H54 (cell line): ENCODE measurements at regions not wholly inside any gene's neighbourhood (a gene's known extent, or its start where the extent isn't known, plus 50 kb on each side); places are given as distances from the start of the nearest gene placed in this dataset.

ENCODE experiments used
- DNase-seq: peaks from one replicate; pipeline ENCODE4 v3.0.0; 2011; ENCODE audit warnings: low spot score, mixed read lengths; ENCODE audit not compliant: insufficient read length
- FAIRE-seq: peaks from 3 replicates; lab custom pipeline; 2011; peaks lifted over from hg19 to GRCh38; lab: Jason Lieb, UNC
- POLR2A ChIP-seq: IDR thresholded peaks from 2 replicates; pipeline ENCODE4 v1.6.1; 2011; ENCODE audit warnings: low read depth, mild to moderate bottlenecking, low read length

GRCh38 chrX:4710618-4711433, 997.4 kb upstream of the PRKX start:
- no peak for FAIRE-seq
- no peak for DNase-seq

GRCh38 chrX:4708970-4709760, 995.7 kb upstream of the PRKX start:
- no peak for TF ChIP-seq POLR2A
- FAIRE-seq (no peak), DNase-seq (no peak)

More at GRCh38 chrX:4710618-4711433, 997.4 kb upstream of the PRKX start:
- TF ChIP-seq POLR2A, result no peak

GRCh38 chrX:4706961-4707360, 993.5 kb upstream of the PRKX start:
- FAIRE-seq, result no peak
- no peak for TF ChIP-seq POLR2A
- DNase-seq, result no peak

- FAIRE-seq (no peak), DNase-seq (no peak)
- TF ChIP-seq POLR2A, result no peak
Measured at GRCh38 chrX:4690521-4690920, 977.1 kb upstream of the PRKX start.

- DNase-seq (no peak), FAIRE-seq (no peak)
- TF ChIP-seq POLR2A, result no peak
Measured at GRCh38 chrX:4682636-4683035, 969.2 kb upstream of the PRKX start.

GRCh38 chrX:4675686-4676300, 962.3 kb upstream of the PRKX start:
- FAIRE-seq (no peak), DNase-seq (no peak)
- TF ChIP-seq POLR2A, result no peak

- no peak for TF ChIP-seq POLR2A
- FAIRE-seq (no peak), DNase-seq (no peak)
Measured at GRCh38 chrX:4674028-4674782, 960.8 kb upstream of the PRKX start.

- DNase-seq (no peak), FAIRE-seq (no peak)
- no peak for TF ChIP-seq POLR2A
Measured at GRCh38 chrX:4671344-4671743, 957.9 kb upstream of the PRKX start.

GRCh38 chrX:4670606-4671005, 957.2 kb upstream of the PRKX start:
- FAIRE-seq (no peak), DNase-seq (no peak)
- TF ChIP-seq POLR2A, result no peak

GRCh38 chrX:4668802-4669536, 955.5 kb upstream of the PRKX start:
- no peak for TF ChIP-seq POLR2A

GRCh38 chrX:4663085-4663484, 949.6 kb upstream of the PRKX start:
- no peak for TF ChIP-seq POLR2A
- FAIRE-seq (no peak), DNase-seq (no peak)

More at GRCh38 chrX:4668802-4669536, 955.5 kb upstream of the PRKX start:
- FAIRE-seq, result no peak
- DNase-seq, result no peak

- no peak for TF ChIP-seq POLR2A
- DNase-seq, result no peak
- FAIRE-seq, result no peak
Measured at GRCh38 chrX:4661771-4662170, 948.3 kb upstream of the PRKX start.

- FAIRE-seq (no peak), DNase-seq (no peak)
- no peak for TF ChIP-seq POLR2A
Measured at GRCh38 chrX:4656419-4656818, 943.0 kb upstream of the PRKX start.

- TF ChIP-seq POLR2A, result no peak
- FAIRE-seq (no peak), DNase-seq (no peak)
Measured at GRCh38 chrX:4655743-4656142, 942.3 kb upstream of the PRKX start.
